ENCODE measurements at regions not wholly inside any gene's neighbourhood (a gene's known extent, or its start where the extent isn't known, plus 50 kb on each side); places are given as distances from the start of the nearest gene placed in this dataset.
"Not testable (repeated sequence)": the region's sequence is repeated elsewhere in the genome, so short reads cannot be mapped to it uniquely, and the experiment has no call there.

DNA sequence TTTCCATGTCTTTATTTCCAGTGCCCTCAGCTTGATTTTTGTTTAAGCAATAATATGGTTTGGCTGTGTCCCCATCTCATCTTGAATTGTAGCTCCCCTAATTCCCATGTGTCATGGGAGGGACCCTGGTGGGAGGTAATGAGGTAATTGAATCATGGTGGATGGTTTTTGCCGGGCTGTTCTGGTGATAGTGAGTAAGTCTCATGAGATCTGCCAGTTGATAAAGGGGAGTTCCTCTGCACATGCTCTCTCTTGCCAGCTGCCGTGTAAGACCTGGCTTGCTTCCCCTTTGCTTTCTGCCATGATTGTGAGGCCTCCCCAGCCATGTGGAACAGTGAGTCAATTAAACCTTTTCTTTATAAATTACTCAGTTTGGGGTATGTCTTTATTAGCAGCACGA, 559.6 kb upstream of the ADAMTS5 start:
- no peak for DNase-seq

- DNase-seq = no peak
These were observed 558.9 kb upstream of the ADAMTS5 start for GRCh38 chr21:27525780-27526179.

DNA sequence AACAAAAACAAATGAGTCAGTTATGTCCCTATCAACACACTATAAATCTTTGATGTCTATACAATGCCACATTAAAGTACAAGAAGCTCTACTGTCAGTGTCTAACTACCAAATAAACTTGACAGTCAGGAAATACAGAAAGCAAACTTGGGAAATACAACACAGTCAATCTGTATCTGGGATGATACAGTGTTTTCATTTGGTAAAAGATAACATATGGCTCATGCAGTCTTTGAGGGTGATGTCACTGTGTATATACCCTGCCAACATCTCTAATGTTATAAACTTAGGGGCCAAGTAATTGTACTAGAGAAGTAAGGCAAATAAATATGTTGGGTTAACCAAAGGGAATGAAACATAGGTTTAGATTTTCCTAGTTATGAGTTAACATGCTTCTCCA, 552.5 kb upstream of the ADAMTS5 start:
- DNase-seq = no peak

GRCh38 chr21:27517177-27517576, 550.3 kb upstream of the ADAMTS5 start:
- DNase-seq = not testable (repeated sequence)

DNA sequence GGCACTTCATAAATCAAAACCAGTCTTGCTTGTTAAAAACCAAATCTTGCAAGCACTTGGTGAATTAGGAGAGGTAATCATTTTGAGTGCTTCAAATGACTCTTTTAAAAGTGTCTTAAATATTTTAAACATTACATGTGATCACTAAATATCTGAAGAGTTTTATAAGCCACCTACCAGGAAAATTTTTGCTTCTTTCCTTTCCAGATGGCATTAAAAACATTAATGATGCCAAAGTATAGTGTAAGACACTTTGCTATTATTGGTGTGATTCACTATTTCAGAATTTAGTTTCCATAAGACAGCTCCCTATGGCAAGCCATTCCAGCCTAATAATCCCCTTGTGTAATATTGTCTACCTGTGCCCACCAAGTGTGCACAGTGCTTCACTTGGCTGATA, 548.8 kb upstream of the ADAMTS5 start:
- no peak for DNase-seq

DNA sequence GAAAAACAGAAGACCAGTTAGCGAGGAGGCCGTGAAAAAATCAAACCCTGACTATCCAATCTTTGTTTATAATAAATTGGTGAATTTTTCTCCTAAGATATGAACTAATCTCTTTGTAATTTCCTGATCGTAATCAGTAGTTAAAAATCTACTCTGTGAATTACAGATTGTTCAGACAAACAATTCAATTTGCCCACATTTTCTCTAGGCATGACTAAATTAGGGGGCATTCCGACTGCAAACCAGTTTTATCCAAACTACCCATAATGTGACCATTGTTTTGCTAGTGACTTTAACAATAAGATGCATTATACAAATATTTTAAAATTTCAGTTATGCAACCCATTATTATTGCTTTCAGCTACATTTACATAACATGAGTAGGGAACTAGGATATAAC, 546.9 kb upstream of the ADAMTS5 start:
- DNase-seq = no peak

GRCh38 chr21:27513016-27513415, 546.1 kb upstream of the ADAMTS5 start:
- DNase-seq = no peak

DNA sequence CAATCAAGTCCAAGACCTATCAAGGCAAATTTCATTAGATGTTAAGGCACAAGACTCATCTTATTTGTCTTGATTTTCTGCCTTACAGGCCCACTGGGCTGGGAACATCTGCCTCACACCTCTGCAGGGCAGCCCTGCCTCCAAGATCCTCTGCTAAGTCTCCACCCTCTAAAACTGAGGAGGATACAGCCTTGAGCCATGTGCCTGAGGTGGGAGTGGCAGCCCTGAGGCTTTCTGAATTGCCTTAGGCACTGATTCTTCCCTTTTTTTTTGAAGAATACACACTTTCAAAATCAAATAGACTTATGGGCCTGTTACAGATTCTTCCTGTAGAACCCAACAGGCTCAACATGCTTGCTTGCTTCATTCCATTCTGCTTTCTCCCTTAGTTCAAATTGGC, 544.3 kb upstream of the ADAMTS5 start:
- DNase-seq = no peak

DNA sequence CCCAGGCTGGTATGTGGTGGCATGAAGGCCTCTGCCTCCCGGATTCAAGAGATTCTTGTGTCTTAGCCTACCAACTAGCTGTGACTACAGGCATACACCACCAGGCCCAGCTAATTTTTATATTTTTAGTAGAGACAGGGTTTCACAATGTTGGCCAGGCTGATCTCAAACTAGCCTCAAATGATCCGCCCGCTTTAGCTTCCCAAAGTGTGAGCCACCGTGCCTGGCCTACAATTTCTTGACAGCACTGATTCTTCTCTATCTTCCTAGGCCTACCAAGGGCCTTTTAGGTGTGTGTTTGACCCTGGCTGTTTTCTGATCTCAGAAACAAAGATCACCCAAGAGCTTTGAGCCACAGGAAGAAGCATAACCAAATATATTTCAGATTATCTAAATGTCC, 540.8 kb upstream of the ADAMTS5 start:
- DNase-seq = no peak

- no peak for DNase-seq
These were observed 538.6 kb upstream of the ADAMTS5 start for GRCh38 chr21:27505516-27505915.

- no peak for DNase-seq
These were observed 535.9 kb upstream of the ADAMTS5 start for GRCh38 chr21:27502801-27503200.

GRCh38 chr21:27498025-27498424, 531.1 kb upstream of the ADAMTS5 start:
- DNase-seq = no peak

DNA sequence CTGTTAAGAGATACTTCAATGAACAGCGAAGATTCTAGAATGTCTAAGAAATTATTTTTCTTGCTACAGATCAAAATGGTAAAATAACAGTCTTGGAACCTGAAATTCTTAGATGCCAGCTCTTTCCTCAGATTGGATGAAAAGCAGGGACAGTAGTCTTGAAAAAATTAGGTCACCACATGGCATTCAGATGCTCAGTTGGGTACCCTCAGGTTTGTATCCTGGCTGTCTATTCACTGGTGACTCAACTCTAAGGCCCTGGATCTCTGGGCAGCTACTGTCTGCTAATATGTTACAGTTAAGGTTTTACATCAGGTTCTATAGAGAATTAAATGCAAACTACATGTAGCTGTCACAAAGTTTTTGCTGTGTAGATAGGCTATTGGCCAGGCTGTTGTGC, 528.9 kb upstream of the ADAMTS5 start:
- DNase-seq = no peak

DNA sequence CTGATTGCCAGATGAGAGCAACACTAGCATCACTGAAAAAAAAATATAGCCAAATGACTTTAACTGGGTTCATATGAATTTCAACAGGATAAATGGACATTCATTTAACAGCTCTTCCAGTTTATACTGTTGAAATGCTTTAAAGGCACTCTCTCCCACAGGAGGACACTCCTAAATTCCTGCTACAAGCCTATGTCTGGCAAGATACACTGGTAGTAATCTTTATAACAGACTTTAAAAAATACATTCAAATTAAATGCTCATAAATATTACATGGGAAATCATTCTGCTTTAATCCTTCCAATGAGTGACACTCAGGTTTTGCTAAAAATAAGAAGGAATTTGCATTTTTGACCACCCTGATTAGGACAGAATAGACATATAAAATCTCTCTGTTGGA, 526.7 kb upstream of the ADAMTS5 start:
- no peak for DNase-seq

GRCh38 chr21:27487676-27488075, 520.8 kb upstream of the ADAMTS5 start:
- DNase-seq = no peak

GRCh38 chr21:27480841-27481261, 514.0 kb upstream of the ADAMTS5 start:
- DNase-seq = no peak

GRCh38 chr21:27477296-27477695, 510.4 kb upstream of the ADAMTS5 start:
- no peak for DNase-seq

DNA sequence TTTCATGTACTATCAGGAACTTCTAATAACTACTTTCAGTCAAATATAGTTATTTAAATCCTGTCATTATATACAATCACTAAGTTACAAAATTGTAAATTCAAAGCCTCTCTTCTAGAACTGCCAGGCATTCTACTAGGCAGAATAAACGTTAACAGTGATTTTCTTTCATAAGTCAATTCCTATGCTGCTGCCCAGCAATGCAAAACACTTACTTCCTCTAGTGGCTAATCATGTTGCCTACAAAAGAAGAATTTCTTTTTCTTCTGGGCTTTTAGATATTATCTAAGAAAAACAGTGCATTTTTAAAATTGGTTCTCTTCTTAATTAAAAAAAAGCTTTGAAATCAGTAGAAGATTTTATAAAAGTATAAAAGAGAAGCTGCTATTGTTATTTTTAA, 509.8 kb upstream of the ADAMTS5 start:
- no peak for DNase-seq

- no peak for DNase-seq
These were observed 508.6 kb upstream of the ADAMTS5 start for GRCh38 chr21:27475363-27475955.

- no peak for DNase-seq
These were observed 500.5 kb upstream of the ADAMTS5 start for GRCh38 chr21:27467366-27467765.

DNA sequence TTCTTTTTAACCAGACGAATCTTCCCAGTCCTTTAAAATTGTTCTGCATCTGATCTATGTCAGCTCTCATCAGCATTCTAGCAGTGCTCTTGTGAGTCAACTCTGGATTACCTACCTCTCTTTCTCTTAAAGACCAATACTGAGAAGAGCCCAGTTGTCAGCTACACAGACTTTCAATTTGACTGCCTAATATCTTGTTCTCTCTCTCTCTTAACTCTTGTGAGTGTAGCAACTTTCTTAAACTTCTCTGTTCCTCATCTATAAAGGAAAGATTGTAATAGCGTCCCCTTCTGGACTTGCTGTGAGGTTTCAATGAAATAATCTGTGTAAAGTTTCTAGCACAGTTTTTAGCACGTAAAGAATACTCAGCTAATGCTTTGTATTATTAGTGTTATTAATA, 499.3 kb upstream of the ADAMTS5 start:
- no peak for DNase-seq

- DNase-seq = no peak
These were observed 497.8 kb upstream of the ADAMTS5 start for GRCh38 chr21:27464648-27465047.

DNA sequence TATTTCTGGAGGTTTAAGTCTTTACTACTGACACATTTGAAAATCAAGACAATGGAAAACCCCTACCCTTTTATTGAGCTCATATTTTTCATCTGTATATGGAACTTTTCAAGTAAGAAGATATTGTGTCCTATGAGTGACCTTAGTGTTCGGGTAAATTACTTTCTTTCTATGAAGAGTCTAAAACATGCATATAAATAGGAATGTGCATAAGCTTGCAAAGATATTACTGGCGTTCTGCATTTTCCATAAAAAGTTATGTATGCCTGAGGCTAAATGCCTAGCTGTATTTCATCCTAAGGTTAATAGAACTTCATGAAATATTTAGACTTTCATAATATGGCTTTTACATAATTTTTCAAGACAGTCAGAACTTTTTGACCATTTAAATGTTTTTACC, 495.8 kb upstream of the ADAMTS5 start:
- no peak for DNase-seq

GRCh38 chr21:27454234-27454633, 487.3 kb upstream of the ADAMTS5 start:
- no peak for DNase-seq

GRCh38 chr21:27451116-27451515, 484.2 kb upstream of the ADAMTS5 start:
- DNase-seq = no peak

- no peak for DNase-seq
These were observed 483.3 kb upstream of the ADAMTS5 start for GRCh38 chr21:27450216-27450615.

Measured in NCI-H1105 (cell line).